CD14-positive monocyte (primary cell): ENCODE measurements at regions not wholly inside any gene's neighbourhood (a gene's known extent, or its start where the extent isn't known, plus 50 kb on each side); places are given as distances from the start of the nearest gene placed in this dataset.

Experiments used
- DNase-seq, 3 donors: peaks; one replicate each; pipeline ENCODE4 v3.0.0-alpha.2; 2011 to 2022
- H2AFZ ChIP-seq: 2 replicates; pipeline ENCODE4 v1.6.0; 2012; ENCODE audit warnings: mild to moderate bottlenecking, low read depth, low read length, inconsistent platforms; ENCODE audit not compliant: insufficient read depth, poor library complexity, severe bottlenecking
- H3K27ac ChIP-seq, 2 donors: 1 replicate in 1 of 2; 2 replicates in 1 of 2; pipeline ENCODE4 v1.5.1; 2012 to 2013; ENCODE audit warnings: low read length in 2 of 2, control low read depth in 1 of 2, inconsistent platforms in 1 of 2, low read depth in 1 of 2, mild to moderate bottlenecking in 1 of 2
- H3K27me3 ChIP-seq, 2 donors: one replicate each; pipeline versions ENCODE4 v1.6.0 to v1.6.1; 2011 to 2013; ENCODE audit warnings: low read length in 2 of 2; ENCODE audit not compliant: control insufficient read depth in 2 of 2, insufficient read depth in 2 of 2
- H3K36me3 ChIP-seq, 2 donors: replicated peaks in 1 of 2; 1 replicate in 1 of 2; 2 replicates in 1 of 2; pipeline versions ENCODE4 v1.5.1 to v1.6.1; 2012 to 2013; ENCODE audit warnings: low read length in 2 of 2, control low read depth in 1 of 2, inconsistent platforms in 1 of 2, mild to moderate bottlenecking in 1 of 2; ENCODE audit not compliant: insufficient read depth in 2 of 2, control insufficient read depth in 1 of 2
- H3K4me1 ChIP-seq, 2 donors: 1 replicate in 1 of 2; 2 replicates in 1 of 2; pipeline versions ENCODE4 v1.5.1 to v1.6.1; 2012 to 2013; ENCODE audit warnings: low read length in 2 of 2, control low read depth in 1 of 2, inconsistent platforms in 1 of 2, mild to moderate bottlenecking in 1 of 2, moderate library complexity in 1 of 2; ENCODE audit not compliant: insufficient read depth in 2 of 2, control insufficient read depth in 1 of 2
- H3K4me2 ChIP-seq: replicated peaks from 2 replicates; pipeline ENCODE3; 2012; ENCODE audit warnings: low read length, moderate library complexity, mild to moderate bottlenecking; ENCODE audit not compliant: poor library complexity, severe bottlenecking; ENCODE audit errors: extremely low read depth
- H3K4me3 ChIP-seq, 3 experiments: fragments of 200-600 bp in 1 of 3; sonication (generic) in 1 of 3; replicated peaks in 1 of 3; 1 replicate in 2 of 3; 2 replicates in 1 of 3; pipeline ENCODE4 v1.5.1; 2011 to 2013; ENCODE audit warnings: low read length in 3 of 3, mild to moderate bottlenecking in 3 of 3, control low read depth in 2 of 3, low read depth in 2 of 3, inconsistent platforms in 1 of 3, moderate library complexity in 1 of 3
- H3K79me2 ChIP-seq: 2 replicates; pipeline ENCODE4 v1.6.0; 2012; ENCODE audit warnings: mild to moderate bottlenecking, control low read depth, inconsistent platforms, low read length, moderate library complexity; ENCODE audit not compliant: insufficient read depth
- H3K9ac ChIP-seq: 2 replicates; pipeline ENCODE4 v1.6.0; 2017; ENCODE audit warnings: low read length, mild to moderate bottlenecking; ENCODE audit not compliant: insufficient read depth, poor library complexity, severe bottlenecking
- H3K9me3 ChIP-seq, 2 donors: replicated peaks in 1 of 2; 1 replicate in 1 of 2; 2 replicates in 1 of 2; pipeline versions ENCODE4 v1.5.1 to v1.6.1; 2012 to 2013; ENCODE audit warnings: low read length in 2 of 2, control low read depth in 1 of 2; ENCODE audit not compliant: control insufficient read depth in 1 of 2, insufficient read depth in 1 of 2
- H4K20me1 ChIP-seq: 2 replicates; pipeline ENCODE4 v1.6.0; 2012; ENCODE audit warnings: mild to moderate bottlenecking, low read length, control low read depth, moderate library complexity; ENCODE audit not compliant: insufficient read depth
- H3K27ac Mint-ChIP-seq, 7 donors: one replicate each; pipeline ENCODE4 v1.8.0; 2020; ENCODE audit warnings: mild to moderate bottlenecking in 7 of 7, mixed read lengths in 7 of 7, moderate library complexity in 6 of 7, inconsistent platforms in 2 of 7
- H3K27me3 Mint-ChIP-seq, 3 donors: one replicate each; pipeline ENCODE4 v1.8.0; 2021 to 2022; ENCODE audit warnings: low read depth in 3 of 3, mild to moderate bottlenecking in 3 of 3, mixed read lengths in 3 of 3, moderate library complexity in 3 of 3, inconsistent platforms in 1 of 3
- H3K36me3 Mint-ChIP-seq, 2 donors: one replicate each; pipeline ENCODE4 v1.8.0; 2020; ENCODE audit warnings: mixed read lengths in 2 of 2, inconsistent platforms in 1 of 2, mild to moderate bottlenecking in 1 of 2
- H3K4me1 Mint-ChIP-seq: one replicate; pipeline ENCODE4 v1.8.0; 2020; ENCODE audit warnings: mild to moderate bottlenecking, mixed read lengths
- H3K4me3 Mint-ChIP-seq, 2 donors: one replicate each; pipeline ENCODE4 v1.8.0; 2020; ENCODE audit warnings: mild to moderate bottlenecking in 2 of 2, mixed read lengths in 2 of 2, moderate library complexity in 1 of 2
- H3K9me3 Mint-ChIP-seq, 7 donors: one replicate each; pipeline ENCODE4 v1.8.0; 2020 to 2022; ENCODE audit warnings: mixed read lengths in 7 of 7, mild to moderate bottlenecking in 6 of 7, moderate library complexity in 6 of 7, inconsistent platforms in 2 of 7
- CTCF ChIP-seq: fragments of 200-600 bp; IDR thresholded peaks from one replicate; pipeline ENCODE4 v1.8.0; 2022; ENCODE audit warnings: antibody characterized with exemption, mild to moderate bottlenecking
- WGBS: methylation state at CpG from one replicate; pipeline ENCODE4 v1.1.5; 2013; ENCODE audit warnings: missing lambda C conversion rate; ENCODE audit not compliant: insufficient coverage; 5-methylcytosine and 5-hydroxymethylcytosine counted together
- intact Hi-C, 2 donors: fragments of 100-400 bp; cut with micrococcal nuclease; formaldehyde crosslinking; loops; one replicate each; pipeline versions ENCODE4 v1.15.0 to v1.15.1; 2023

GRCh38 chr5:44499381-44499780, 110.2 kb upstream of the FGF10 start:
- Mint-ChIP-seq H3K9me3 (peaks cover 0 to 3% (median 0%) of the 10 kb centered on the region in 7 donors), H3K27me3 (no peaks in the 10 kb centered on the region), H3K4me3 (no peak overlapping the region), H3K36me3 (no peaks in the 10 kb centered on the region), H3K27ac (no peak overlapping the region), H3K4me1 (no peaks in the 10 kb centered on the region)
- no peak for TF ChIP-seq CTCF
- intact Hi-C loops: no loop called here
- Histone ChIP-seq H3K27ac (no peak overlapping the region), H3K4me3 (no peak overlapping the region), H2AFZ (no peak overlapping the region), H3K9me3 (no peaks in the 10 kb centered on the region), H3K27me3 (no peaks in the 10 kb centered on the region), H3K79me2 (no peaks in the 10 kb centered on the region), H4K20me1 (no peaks in the 10 kb centered on the region), H3K4me2 (no peak overlapping the region), H3K9ac (no peak overlapping the region), H3K36me3 (no peaks in the 10 kb centered on the region), H3K4me1 (no peaks in the 10 kb centered on the region)
- DNase-seq: no peak
- no CpG with 5 or more reads among the region's 1 CpG for WGBS

DNA sequence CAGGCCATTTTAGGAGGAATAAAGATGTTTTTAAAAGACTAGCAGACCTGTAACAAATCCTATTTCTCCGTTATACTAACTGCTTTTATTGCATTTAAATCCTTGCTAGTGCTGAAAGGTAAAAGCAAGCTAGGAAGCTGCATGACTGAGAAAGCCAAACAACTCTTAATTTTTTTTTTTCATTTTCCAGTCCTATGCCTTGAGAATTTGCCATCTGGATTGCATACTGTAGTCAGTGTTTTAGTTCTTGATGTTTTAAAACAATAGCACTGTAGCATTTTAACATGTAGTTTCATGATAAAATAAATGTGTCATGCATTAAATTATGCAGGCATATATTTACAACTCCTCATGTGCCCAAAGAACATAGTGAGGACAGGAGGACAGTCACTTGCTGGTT, 108.4 kb upstream of the FGF10 start:
- intact Hi-C loops: no loop called here
- Histone ChIP-seq H4K20me1 (no peaks in the 10 kb centered on the region), H3K79me2 (no peaks in the 10 kb centered on the region), H3K4me2 (no peak overlapping the region), H3K9ac (no peak overlapping the region), H3K9me3 (peaks cover 0 to 4% of the 10 kb centered on the region in 2 donors), H3K27me3 (no peaks in the 10 kb centered on the region), H3K36me3 (no peaks in the 10 kb centered on the region), H3K4me3 (no peak overlapping the region), H3K4me1 (no peaks in the 10 kb centered on the region), H2AFZ (no peak overlapping the region), H3K27ac (no peak overlapping the region)
- no peak for DNase-seq
- no peak overlapping the region for H3K4me3 Mint-ChIP-seq
- H3K9me3 Mint-ChIP-seq: peaks cover 0 to 3% (median 3%) of the 10 kb centered on the region in 7 donors
- no peaks in the 10 kb centered on the region for H3K4me1 Mint-ChIP-seq
- no CpG with 5 or more reads among the region's 1 CpG for WGBS
- H3K36me3 Mint-ChIP-seq: no peaks in the 10 kb centered on the region
- TF ChIP-seq CTCF: no peak
- H3K27me3 Mint-ChIP-seq: no peaks in the 10 kb centered on the region
- no peak overlapping the region for H3K27ac Mint-ChIP-seq
